Tibial nerve (tissue), 3 donors: ENCODE measurements at regions not wholly inside any gene's neighbourhood (a gene's known extent, or its start where the extent isn't known, plus 50 kb on each side); places are given as distances from the start of the nearest gene placed in this dataset.

Source experiments
- POLR2A ChIP-seq, 2 donors: fragments of 450-650 bp; IDR thresholded peaks; one replicate each; pipeline ENCODE4 v1.6.1; 2017; ENCODE audit warnings: antibody characterized with exemption in 2 of 2, mild to moderate bottlenecking in 2 of 2, moderate library complexity in 2 of 2
- TF ChIP-seq, protein P1 (sequence below), 5 experiments: fragments of 200-600 bp in 3 of 5; fragments of 450-650 bp in 2 of 5; sonication (generic) in 3 of 5; IDR thresholded peaks; one replicate each; pipeline ENCODE4 v1.5.1; 2016 to 2019; ENCODE audit warnings: antibody characterized with exemption in 5 of 5, mild to moderate bottlenecking in 3 of 5, moderate library complexity in 2 of 5

DNA sequence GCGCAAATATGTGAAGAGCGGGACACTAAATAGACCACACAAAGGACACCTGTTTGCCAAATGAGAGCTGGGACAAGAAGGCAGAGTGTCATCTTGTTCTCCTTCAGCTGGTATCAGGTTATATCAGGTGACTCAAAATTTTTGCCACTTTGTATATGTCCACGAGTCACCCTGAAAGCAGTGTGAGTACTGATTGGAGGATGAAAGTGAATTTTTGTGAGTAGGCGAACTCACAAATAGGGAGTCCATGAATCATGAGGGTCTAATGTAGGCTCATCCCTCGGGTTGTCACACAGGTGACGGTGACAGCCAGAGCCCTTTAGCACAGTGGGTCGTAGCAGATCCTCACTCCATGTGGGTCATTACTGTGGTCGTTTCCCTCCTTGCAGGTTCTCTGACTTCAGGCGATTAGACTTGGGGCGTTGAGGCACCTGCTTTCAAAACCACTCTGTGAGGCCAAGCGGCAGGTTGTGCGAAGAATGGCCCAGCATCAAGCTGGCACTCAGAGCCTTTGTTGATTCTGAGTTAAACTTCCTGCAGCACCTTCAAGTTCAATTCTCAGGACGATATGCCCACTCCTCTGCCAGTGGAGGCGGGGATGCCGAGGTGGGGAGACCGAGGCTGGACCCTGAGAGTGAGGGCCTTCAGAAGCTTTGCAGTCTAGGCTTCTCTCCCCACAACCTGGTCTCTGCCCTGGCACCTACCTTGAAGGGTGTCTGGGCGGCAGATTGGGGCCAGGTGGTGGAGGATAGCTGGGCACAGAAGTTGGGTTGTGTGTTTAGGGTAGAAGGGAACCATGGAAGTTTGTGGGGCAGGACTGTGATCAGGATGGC is 173.8 kb downstream of the SMAD6 start:
- TF ChIP-seq, protein P1, sequence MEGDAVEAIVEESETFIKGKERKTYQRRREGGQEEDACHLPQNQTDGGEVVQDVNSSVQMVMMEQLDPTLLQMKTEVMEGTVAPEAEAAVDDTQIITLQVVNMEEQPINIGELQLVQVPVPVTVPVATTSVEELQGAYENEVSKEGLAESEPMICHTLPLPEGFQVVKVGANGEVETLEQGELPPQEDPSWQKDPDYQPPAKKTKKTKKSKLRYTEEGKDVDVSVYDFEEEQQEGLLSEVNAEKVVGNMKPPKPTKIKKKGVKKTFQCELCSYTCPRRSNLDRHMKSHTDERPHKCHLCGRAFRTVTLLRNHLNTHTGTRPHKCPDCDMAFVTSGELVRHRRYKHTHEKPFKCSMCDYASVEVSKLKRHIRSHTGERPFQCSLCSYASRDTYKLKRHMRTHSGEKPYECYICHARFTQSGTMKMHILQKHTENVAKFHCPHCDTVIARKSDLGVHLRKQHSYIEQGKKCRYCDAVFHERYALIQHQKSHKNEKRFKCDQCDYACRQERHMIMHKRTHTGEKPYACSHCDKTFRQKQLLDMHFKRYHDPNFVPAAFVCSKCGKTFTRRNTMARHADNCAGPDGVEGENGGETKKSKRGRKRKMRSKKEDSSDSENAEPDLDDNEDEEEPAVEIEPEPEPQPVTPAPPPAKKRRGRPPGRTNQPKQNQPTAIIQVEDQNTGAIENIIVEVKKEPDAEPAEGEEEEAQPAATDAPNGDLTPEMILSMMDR (IDR thresholded peaks at IDR 0.05) = no peak
- no peak for TF ChIP-seq POLR2A (IDR thresholded peaks at IDR 0.05)
